Activated CD8-positive, alpha-beta memory T cell treated with anti-CD3 and anti-CD28 coated beads, Interleukin-2, amount 10 ng/mL, durations not matched to agents 7 days and 5 days (primary cell): ENCODE measurements at regions not wholly inside any gene's neighbourhood (a gene's known extent, or its start where the extent isn't known, plus 50 kb on each side); places are given as distances from the start of the nearest gene placed in this dataset.

Experiments
- ATAC-seq: fragments of 150-1000 bp; cut with Tn5 transposase; one replicate; pipeline ENCODE4 v1.10.0; 2021; ENCODE audit warnings: moderate library complexity
- CTCF ChIA-PET: fragments of 350-600 bp; sonication (Branson Sonifier 250); formaldehyde crosslinking; loops from one replicate; lab custom pipeline; 2021; ENCODE audit warnings: antibody characterized with exemption; lab: Charles Lee
- DNase-seq: peaks from one replicate; pipeline ENCODE4 v3.0.0-alpha.2; 2020
- H3K27ac Mint-ChIP-seq: one replicate; pipeline ENCODE4 v1.8.0; 2021; ENCODE audit warnings: mild to moderate bottlenecking, mixed read lengths
- H3K27me3 Mint-ChIP-seq: one replicate; pipeline ENCODE4 v1.8.0; 2021; ENCODE audit warnings: mixed read lengths
- H3K36me3 Mint-ChIP-seq: one replicate; pipeline ENCODE4 v1.8.0; 2021; ENCODE audit warnings: mild to moderate bottlenecking, mixed read lengths
- H3K4me1 Mint-ChIP-seq: one replicate; pipeline ENCODE4 v1.8.0; 2021; ENCODE audit warnings: mixed read lengths
- H3K4me3 Mint-ChIP-seq: one replicate; pipeline ENCODE4 v1.8.0; 2021; ENCODE audit warnings: mild to moderate bottlenecking, moderate library complexity, mixed read lengths
- H3K9me3 Mint-ChIP-seq: one replicate; pipeline ENCODE4 v1.8.0; 2022; ENCODE audit warnings: low read depth, mixed read lengths

DNA sequence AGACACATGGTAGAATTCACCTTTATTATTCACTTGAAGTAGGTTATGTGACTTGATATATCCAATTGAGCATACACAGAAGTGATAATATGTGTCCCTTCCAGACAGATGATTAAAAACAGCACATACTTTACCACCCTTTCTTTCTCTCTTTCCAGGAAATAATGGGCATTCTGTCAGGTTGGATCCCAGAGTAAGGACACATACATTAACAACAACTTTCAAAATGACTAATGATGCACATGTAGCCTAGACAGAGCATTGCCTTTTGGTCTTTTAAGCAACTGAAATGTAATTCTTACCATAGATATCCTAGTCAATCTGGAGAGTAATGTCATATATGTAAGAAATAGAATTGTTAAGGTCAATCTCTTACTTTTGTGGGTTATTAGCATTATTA lies 1748.7 kb downstream of the EFNA5 start:
- Mint-ChIP-seq H3K4me3 (no peak overlapping the region), H3K27ac (no peak overlapping the region), H3K9me3 (peaks cover 5% of the 10 kb centered on the region), H3K27me3 (no peaks in the 10 kb centered on the region), H3K4me1 (no peaks in the 10 kb centered on the region), H3K36me3 (no peaks in the 10 kb centered on the region)
- DNase-seq (no peak), ATAC-seq (no peak)
- CTCF ChIA-PET = no interaction called here

DNA sequence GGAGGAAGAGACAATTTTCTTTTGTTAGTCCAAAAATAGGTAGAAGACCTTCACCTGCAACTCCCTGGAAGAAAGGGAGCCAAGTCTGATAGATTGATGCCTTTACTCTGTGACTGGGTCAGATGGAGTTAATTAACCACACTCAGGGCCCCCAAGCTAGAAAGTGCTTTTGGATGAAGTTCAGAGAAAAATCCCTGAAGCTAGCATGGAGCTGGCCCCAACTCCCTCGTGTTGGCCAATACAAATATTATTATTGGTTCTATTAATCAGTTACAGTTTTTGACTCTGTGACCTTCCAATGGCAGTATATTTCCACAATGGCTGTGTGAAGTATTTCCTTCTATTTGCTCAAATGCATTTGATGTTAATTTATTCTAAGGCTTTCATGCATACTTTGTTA lies 1753.5 kb downstream of the EFNA5 start:
- H3K4me1 Mint-ChIP-seq = no peaks in the 10 kb centered on the region
- DNase-seq (no peak), ATAC-seq (no peak)
- no peaks in the 10 kb centered on the region for H3K27me3 Mint-ChIP-seq
- CTCF ChIA-PET = no interaction called here
- H3K9me3 Mint-ChIP-seq = peaks cover 7% of the 10 kb centered on the region
- H3K4me3 Mint-ChIP-seq = no peak overlapping the region
- H3K36me3 Mint-ChIP-seq = no peaks in the 10 kb centered on the region
- H3K27ac Mint-ChIP-seq = no peak overlapping the region

DNA sequence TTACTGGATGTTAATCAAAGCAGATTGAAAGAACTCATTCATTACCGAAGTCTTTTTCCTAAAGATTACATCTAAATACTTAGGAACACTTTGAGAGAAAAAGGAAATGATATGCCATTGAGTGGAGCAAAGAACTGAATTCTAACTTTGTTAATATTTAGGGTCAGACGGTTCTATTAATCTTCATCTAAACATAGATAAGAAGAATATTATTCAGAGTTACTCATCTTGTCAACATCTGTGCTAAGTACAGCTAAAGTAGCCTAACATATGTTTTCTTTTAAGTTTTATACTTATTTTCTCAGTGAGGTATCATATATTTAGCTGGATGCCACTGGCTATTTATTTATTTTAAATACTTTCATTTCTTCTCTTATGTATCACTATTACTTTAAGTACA lies 1763.7 kb downstream of the EFNA5 start:
- no peaks in the 10 kb centered on the region for H3K36me3 Mint-ChIP-seq
- CTCF ChIA-PET = no interaction called here
- no peak overlapping the region for H3K27ac Mint-ChIP-seq
- H3K4me1 Mint-ChIP-seq = no peaks in the 10 kb centered on the region
- H3K4me3 Mint-ChIP-seq = no peak overlapping the region
- no peaks in the 10 kb centered on the region for H3K9me3 Mint-ChIP-seq
- ATAC-seq (no peak), DNase-seq (no peak)
- no peaks in the 10 kb centered on the region for H3K27me3 Mint-ChIP-seq

DNA sequence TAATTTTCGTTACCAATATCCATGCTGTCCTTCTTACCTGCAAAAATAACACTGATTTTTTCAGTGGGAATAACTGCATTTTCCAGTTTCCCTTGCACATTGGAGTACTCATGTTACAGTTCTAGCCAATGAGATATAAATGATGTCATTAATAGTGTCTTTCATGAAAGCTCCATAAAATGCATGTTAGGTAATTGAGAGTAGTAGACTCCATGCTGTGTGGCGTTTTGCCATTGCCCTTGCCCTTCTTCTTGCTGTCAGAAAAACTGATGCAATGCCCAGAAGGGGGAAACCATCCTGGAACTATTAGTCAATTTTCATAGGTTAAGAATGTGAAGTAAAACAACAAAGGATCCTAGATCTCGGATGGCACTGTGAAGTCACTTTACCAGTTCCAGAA lies 1765.3 kb downstream of the EFNA5 start:
- no peak for DNase-seq
- no peak for ATAC-seq
- CTCF ChIA-PET = no interaction called here
- no peaks in the 10 kb centered on the region for H3K27me3 Mint-ChIP-seq
- no peak overlapping the region for H3K4me3 Mint-ChIP-seq
- H3K9me3 Mint-ChIP-seq = no peaks in the 10 kb centered on the region
- no peaks in the 10 kb centered on the region for H3K36me3 Mint-ChIP-seq
- no peaks in the 10 kb centered on the region for H3K4me1 Mint-ChIP-seq
- no peak overlapping the region for H3K27ac Mint-ChIP-seq

DNA sequence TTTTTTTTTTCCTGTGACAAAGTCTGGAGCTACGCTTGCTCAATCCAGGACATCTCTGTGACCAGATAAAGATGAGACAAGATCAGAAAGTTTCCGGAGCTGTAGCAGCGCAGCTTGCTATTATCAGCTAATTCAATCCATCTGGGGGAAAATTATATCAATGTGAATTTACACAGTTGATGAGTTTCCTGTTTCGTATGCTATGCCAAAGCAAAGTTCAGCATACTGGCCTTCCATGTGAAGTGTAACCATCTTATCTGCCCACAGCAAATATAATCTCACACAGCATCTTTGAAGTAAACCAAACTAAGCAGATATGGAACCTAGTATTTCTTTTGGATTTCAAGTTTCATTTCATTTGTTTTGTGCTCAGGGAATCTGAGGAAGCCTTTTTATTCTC lies 1767.7 kb downstream of the EFNA5 start:
- Mint-ChIP-seq H3K4me3 (no peak overlapping the region), H3K4me1 (no peaks in the 10 kb centered on the region), H3K9me3 (peaks cover 5% of the 10 kb centered on the region), H3K27ac (no peak overlapping the region), H3K27me3 (no peaks in the 10 kb centered on the region), H3K36me3 (no peaks in the 10 kb centered on the region)
- no peak for DNase-seq
- CTCF ChIA-PET = no interaction called here
- no peak for ATAC-seq

DNA sequence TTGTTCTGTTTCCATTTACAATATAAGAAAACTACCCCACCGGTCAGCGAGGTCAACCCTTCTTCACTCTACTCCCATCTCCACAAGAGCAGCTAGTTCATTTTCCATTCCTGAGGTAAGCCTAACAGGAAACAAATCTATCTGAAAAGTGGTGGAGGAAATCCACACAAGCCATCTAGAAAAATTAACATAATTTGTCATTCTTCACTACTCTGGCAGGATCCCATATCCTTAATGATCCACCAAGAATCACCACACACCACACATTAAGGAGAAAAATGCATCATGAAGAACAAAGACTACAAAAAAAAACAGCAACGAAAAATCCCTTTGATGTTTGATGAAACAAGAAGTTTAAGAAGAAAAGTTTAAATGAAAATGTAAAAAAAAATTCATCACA lies 1771.0 kb downstream of the EFNA5 start:
- CTCF ChIA-PET = no interaction called here
- peaks cover 5% of the 10 kb centered on the region for H3K9me3 Mint-ChIP-seq
- no peak overlapping the region for H3K4me3 Mint-ChIP-seq
- no peaks in the 10 kb centered on the region for H3K27me3 Mint-ChIP-seq
- ATAC-seq (no peak), DNase-seq (no peak)
- H3K27ac Mint-ChIP-seq = no peak overlapping the region
- no peaks in the 10 kb centered on the region for H3K4me1 Mint-ChIP-seq
- H3K36me3 Mint-ChIP-seq = no peaks in the 10 kb centered on the region

DNA sequence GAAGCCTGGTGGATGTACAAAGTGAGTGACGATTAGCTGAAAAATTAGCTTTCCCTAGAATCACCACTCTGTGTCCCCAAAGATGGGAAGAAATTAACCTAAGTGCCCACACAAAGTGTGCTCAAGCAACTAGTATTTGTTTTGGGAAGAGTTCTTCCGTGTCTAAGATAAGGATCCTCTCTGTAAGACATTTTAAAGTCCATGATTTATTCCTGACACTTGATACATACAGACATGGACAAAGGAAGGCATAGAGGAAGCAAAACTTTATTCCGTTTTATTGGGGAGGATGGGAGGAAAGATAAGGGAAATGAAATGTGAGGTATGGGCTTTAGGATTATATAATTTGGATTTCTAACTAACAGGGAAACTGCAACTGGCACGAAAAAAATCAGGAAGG lies 1772.6 kb downstream of the EFNA5 start:
- Mint-ChIP-seq H3K9me3 (peaks cover 5% of the 10 kb centered on the region), H3K27me3 (no peaks in the 10 kb centered on the region), H3K4me1 (no peaks in the 10 kb centered on the region), H3K4me3 (no peak overlapping the region), H3K36me3 (no peaks in the 10 kb centered on the region), H3K27ac (no peak overlapping the region)
- DNase-seq (no peak), ATAC-seq (no peak)
- CTCF ChIA-PET = no interaction called here

DNA sequence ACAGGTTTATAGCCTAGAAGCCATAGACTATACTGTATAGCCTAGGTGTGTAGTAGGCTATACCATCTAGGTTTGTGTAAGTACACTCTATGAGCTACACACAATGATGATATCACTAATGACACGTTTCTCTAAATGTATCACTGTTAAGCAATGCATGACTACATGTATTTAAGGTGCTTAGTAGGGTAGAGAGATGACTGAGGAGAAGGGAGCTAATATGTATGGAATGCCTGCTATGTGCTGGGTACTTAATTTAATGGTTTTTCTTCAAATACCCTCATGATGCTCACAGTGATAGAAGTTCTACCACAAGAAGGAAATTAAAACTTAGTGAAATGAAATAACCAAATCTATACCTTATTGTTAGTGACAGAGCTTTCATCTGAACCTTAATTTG lies 1785.5 kb downstream of the EFNA5 start:
- DNase-seq (no peak), ATAC-seq (no peak)
- H3K36me3 Mint-ChIP-seq = no peaks in the 10 kb centered on the region
- peaks cover under 1% of the 10 kb centered on the region for H3K9me3 Mint-ChIP-seq
- no peak overlapping the region for H3K27ac Mint-ChIP-seq
- CTCF ChIA-PET = no interaction called here
- no peaks in the 10 kb centered on the region for H3K27me3 Mint-ChIP-seq
- H3K4me3 Mint-ChIP-seq = no peak overlapping the region
- no peaks in the 10 kb centered on the region for H3K4me1 Mint-ChIP-seq

DNA sequence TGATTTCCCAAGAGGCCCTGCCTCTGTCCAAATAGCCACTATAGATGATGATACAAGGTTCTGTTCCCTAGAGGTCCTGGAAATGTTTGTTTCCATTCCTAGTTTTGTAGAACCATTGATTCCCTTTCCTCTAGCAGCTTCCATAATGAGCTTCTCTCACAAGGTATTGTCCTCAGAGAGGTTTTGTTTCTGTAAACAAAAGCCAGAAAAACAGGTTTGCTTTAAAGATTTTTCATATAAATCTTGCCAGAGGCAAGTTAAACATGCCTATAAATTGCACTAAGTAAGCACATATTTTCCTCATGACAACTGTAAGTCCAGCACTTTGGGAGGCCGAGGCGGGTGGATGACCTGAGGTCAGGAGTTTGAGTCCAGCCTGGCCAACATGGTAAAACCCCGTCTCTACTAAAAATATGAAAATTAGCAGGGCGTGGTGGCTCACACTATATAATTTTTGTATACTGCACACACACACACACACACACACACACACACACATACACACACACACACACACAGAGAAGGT lies 1787.7 kb downstream of the EFNA5 start:
- H3K4me1 Mint-ChIP-seq = no peaks in the 10 kb centered on the region
- no peaks in the 10 kb centered on the region for H3K27me3 Mint-ChIP-seq
- peaks cover 2% of the 10 kb centered on the region for H3K9me3 Mint-ChIP-seq
- H3K36me3 Mint-ChIP-seq = no peaks in the 10 kb centered on the region
- no peak overlapping the region for H3K27ac Mint-ChIP-seq
- no peak for DNase-seq
- ATAC-seq = no peak
- CTCF ChIA-PET = interaction anchor here (0.7 kb wide), 1 partner anchor 987 kb away, joined by 3 read pairs; no protein-coding TSS in a partner anchor
- H3K4me3 Mint-ChIP-seq = no peak overlapping the region

DNA sequence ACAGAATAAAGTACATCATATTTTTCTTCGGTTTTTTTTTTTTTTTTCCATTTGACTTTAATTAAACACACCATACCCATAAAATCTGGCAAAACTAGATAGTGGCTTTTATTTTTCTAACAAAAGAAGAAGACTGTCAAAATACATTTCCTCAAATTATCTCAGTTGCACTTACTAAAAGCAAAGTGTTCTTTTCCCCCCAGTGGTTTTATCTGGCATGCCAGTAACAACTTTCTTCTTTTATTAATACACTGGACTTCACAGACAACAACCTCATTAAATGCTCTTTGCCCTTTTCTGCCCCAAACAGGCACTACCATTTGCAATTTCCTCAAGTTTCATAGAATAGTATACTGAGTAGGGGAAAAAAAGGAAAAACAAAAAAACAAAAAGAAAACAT lies 1792.3 kb downstream of the EFNA5 start:
- no peaks in the 10 kb centered on the region for H3K27me3 Mint-ChIP-seq
- DNase-seq (no peak), ATAC-seq (no peak)
- H3K4me1 Mint-ChIP-seq = no peaks in the 10 kb centered on the region
- no peaks in the 10 kb centered on the region for H3K36me3 Mint-ChIP-seq
- H3K4me3 Mint-ChIP-seq = no peak overlapping the region
- CTCF ChIA-PET = no interaction called here
- H3K9me3 Mint-ChIP-seq = peaks cover 4% of the 10 kb centered on the region
- H3K27ac Mint-ChIP-seq = no peak overlapping the region

DNA sequence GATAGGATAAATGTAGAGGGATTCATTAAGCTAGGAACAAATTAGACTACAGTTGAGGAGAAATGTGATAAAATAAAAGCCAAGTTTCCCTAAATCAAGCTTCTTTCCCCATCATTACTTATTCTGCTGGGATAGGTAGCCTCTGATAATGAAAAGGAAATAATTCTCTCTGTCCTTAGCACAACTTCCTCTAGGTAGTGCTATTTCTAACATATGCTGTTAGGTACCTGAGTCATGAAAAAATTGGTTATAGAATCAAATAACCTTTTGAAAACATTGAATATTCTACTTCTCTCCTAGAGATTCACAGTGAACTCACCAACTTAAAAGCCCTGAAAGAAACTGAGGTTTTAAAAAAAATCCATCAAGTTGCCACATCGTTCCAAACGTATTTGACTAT lies 1793.1 kb downstream of the EFNA5 start:
- H3K4me3 Mint-ChIP-seq = no peak overlapping the region
- peaks cover 4% of the 10 kb centered on the region for H3K9me3 Mint-ChIP-seq
- no peaks in the 10 kb centered on the region for H3K4me1 Mint-ChIP-seq
- H3K36me3 Mint-ChIP-seq = no peaks in the 10 kb centered on the region
- CTCF ChIA-PET = no interaction called here
- DNase-seq = no peak
- ATAC-seq = no peak
- H3K27me3 Mint-ChIP-seq = no peaks in the 10 kb centered on the region
- no peak overlapping the region for H3K27ac Mint-ChIP-seq

DNA sequence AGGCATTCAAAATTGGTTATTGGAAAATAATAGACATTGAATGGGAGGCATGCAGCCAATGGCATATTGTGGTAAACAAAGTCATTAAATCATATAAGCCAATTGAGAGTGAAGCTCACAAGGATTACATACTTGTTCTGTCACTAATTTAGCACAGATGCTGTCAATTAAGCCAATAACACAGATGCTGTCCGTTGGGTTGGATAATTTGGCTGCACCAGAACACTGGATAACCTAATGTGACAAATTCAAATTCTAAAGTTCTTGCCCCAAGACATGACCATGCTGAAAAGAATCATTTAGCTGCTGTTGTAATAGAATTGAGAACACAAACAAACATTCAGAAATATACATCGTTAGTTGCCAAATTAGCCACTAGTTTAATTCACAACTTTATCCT lies 1796.4 kb downstream of the EFNA5 start:
- Mint-ChIP-seq H3K4me1 (no peaks in the 10 kb centered on the region), H3K27ac (no peak overlapping the region), H3K36me3 (no peaks in the 10 kb centered on the region), H3K9me3 (peaks cover 3% of the 10 kb centered on the region), H3K27me3 (no peaks in the 10 kb centered on the region), H3K4me3 (no peak overlapping the region)
- ATAC-seq = no peak
- DNase-seq = no peak
- CTCF ChIA-PET = no interaction called here

DNA sequence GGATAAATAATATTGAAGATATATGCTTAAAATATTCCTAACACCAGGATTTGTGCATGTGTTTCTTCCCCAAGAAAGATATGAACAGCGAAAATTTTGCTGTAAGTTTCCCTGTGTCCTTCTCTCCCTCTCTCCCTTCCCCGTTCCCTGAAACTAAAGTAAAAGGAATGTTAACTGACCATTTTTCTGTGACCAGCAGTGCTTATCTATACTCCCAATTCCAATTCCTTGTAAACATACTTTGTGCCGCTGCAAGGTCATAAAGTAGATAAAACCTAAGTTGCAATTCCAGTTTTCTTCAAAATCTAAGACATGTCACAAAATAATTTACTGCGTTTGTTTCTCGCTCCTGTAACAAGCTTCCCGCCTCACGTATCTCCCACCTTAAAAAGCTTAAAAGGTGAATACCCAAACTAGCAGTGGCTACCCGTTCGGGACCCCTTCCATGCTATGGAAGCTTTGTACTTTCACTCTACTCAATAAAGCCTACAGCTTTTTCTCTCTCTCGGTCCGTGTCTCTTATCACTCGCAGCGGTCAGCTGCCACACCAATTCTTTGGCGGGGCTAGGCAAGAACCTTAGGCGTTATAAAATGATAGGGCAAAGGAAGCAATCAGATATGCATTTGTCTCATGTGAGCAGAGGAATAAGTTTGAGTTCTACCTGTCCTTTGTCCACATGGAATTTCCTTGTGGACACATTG lies 1798.0 kb downstream of the EFNA5 start:
- CTCF ChIA-PET = no interaction called here
- Mint-ChIP-seq H3K36me3 (no peaks in the 10 kb centered on the region), H3K27me3 (no peaks in the 10 kb centered on the region), H3K27ac (no peak overlapping the region), H3K4me3 (no peak overlapping the region), H3K4me1 (no peaks in the 10 kb centered on the region), H3K9me3 (peaks cover 3% of the 10 kb centered on the region)
- DNase-seq = no peak
- no peak for ATAC-seq

DNA sequence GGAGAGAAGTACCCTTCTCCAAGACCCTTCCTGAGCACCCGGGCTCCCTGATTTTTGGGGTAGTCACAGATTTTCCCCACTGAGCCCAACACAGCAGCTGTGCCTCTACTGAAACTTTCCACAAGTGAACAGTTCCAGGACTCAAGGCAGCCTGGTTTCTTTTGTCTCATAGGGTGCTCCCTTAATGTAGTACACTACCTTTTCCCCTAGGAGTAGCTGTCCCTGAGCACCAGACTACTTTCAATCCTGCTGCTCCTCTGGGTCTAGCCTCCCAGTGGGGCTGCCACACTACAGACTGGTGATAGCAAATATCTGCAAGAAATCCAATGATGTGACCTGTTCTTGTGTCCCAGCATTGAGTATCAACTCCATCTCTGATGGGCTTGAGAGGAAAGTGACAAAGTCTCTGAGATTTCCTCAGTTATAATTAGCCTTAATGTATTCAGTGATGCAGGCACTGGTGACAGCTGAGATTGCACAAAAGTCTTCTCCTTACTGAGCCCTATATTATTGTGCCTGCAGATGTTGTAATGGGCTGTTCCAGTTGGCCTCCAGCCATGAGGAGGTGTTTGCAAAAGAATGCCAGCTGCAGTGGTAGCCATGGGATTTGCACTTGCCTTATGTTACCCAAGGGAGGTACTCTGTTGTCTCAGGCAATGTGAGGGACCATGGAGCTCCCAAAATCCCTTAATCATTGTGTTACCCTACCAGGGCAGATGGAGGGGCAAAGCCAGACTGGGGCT lies 1802.5 kb downstream of the EFNA5 start:
- Mint-ChIP-seq H3K36me3 (no peaks in the 10 kb centered on the region), H3K27ac (no peak overlapping the region), H3K4me3 (no peak overlapping the region), H3K9me3 (peaks cover 2% of the 10 kb centered on the region), H3K27me3 (no peaks in the 10 kb centered on the region), H3K4me1 (no peaks in the 10 kb centered on the region)
- DNase-seq = no peak
- CTCF ChIA-PET = no interaction called here
- ATAC-seq = no peak
